ENCODE measurements at regions not wholly inside any gene's neighbourhood (a gene's known extent, or its start where the extent isn't known, plus 50 kb on each side); places are given as distances from the start of the nearest gene placed in this dataset.

GRCh38 chr6:144651234-144651633 is 366.1 kb downstream of the UTRN start:
- TF ChIP-seq POLR2A (IDR thresholded peaks at IDR 0.05; ENCODE audit: low read length) = no peak
- no peak for TF ChIP-seq GATA1 (IDR thresholded peaks at IDR 0.05; ENCODE audit: low read depth, low read length)
